GM21737 (cell line): ENCODE measurements at regions not wholly inside any gene's neighbourhood (a gene's known extent, or its start where the extent isn't known, plus 50 kb on each side); places are given as distances from the start of the nearest gene placed in this dataset.
"Not testable (repeated sequence)": the region's sequence is repeated elsewhere in the genome, so short reads cannot be mapped to it uniquely, and the experiment has no call there.

Source experiments
- ATAC-seq: cut with Tn5 transposase; IDR thresholded peaks from one replicate; pipeline ENCODE4 v1.9.1; 2021; ENCODE audit warnings: mild to moderate bottlenecking, moderate library complexity; ENCODE audit not compliant: unreplicated experiment

DNA sequence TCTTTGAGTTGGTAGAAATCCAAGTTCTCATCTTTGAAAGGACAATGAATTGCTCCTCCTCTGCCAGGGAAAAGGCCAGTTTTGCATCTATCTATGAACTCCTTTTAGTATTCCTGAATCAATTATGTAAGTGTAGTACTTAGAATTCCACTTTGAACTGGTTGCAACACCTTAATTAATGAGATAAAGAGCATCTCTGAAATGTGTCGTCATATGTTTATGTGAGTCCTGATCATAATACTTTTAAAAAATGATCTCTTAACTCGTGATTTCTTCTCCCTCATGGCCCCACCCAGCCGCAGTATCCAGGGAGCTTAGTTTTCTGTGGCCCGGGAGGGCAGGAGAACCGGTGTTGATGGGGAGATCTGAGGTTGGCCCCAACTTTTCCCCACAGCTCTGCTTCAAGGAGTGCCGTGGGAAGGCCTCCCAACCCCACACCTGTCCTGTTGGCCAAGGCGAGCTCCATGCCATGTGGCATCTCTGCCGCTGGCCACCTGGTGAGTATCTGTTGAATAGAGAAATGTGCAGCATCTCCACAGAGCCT, 203.5 kb downstream of the TMEM121 start:
- not testable (repeated sequence) for ATAC-seq

DNA sequence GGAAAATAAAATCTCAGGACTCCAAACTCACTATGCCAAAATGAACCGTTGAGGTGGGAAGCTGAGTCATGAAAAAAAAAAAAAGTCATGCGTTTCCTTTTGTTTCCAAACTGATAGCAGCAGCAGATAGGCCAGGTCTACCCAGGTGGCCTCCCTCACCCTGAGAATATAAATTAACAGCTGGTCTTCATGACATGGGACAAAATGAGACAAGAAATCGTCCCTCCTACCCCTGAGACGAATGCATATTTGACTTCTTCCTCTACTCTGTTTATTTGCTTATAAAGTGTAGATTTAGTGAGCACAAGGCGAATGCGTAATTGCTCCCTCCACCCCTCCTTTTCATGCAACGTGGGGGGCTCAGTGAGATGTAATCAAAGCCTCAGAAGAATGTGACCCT, 204.3 kb downstream of the TMEM121 start:
- ATAC-seq: not testable (repeated sequence)

DNA sequence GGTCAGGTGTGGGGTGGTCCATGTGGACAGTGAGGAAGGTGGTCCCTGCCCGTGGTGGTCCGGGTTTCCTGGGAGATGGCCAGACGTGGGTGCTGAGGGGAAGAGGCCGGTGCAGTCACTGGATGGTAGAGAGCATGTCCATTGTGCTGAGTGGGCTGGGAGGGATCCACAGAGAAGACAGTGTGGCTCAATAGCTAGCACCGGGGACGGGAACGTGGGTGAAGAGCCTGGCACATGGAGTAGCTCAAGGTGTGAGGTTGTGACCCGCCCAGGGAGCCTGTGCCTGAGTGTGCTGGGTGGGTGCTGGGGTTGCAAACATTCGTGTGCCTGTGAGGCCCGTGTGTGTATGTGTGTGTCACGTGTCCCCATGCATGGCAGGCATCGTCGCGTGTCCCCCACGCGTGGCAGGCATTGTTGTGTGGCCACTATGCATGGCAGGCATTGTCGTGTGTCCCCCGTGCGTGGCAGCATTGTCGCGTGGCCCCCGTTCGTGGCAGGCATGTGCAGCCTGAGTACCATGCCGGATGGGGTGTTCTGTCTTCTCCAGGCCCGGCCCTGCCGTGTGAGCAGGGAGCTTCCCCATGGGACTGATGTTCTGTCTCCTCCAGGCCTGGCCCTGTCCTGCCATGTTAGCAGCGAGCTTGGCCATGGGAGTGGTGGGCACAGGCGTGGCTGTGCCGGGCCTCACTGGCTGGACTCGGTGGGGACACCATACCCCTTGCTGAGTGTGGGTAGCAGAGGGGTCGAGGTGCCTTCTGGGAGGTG, 205.0 kb downstream of the TMEM121 start:
- not testable (repeated sequence) for ATAC-seq

- ATAC-seq: no peak
These were observed 207.0 kb downstream of the TMEM121 start for GRCh38 chr14:105733081-105734065.

GRCh38 chr14:105734241-105734640, 207.9 kb downstream of the TMEM121 start:
- not testable (repeated sequence) for ATAC-seq

- ATAC-seq: not testable (repeated sequence)
These were observed 209.9 kb downstream of the TMEM121 start for GRCh38 chr14:105736331-105736730.

DNA sequence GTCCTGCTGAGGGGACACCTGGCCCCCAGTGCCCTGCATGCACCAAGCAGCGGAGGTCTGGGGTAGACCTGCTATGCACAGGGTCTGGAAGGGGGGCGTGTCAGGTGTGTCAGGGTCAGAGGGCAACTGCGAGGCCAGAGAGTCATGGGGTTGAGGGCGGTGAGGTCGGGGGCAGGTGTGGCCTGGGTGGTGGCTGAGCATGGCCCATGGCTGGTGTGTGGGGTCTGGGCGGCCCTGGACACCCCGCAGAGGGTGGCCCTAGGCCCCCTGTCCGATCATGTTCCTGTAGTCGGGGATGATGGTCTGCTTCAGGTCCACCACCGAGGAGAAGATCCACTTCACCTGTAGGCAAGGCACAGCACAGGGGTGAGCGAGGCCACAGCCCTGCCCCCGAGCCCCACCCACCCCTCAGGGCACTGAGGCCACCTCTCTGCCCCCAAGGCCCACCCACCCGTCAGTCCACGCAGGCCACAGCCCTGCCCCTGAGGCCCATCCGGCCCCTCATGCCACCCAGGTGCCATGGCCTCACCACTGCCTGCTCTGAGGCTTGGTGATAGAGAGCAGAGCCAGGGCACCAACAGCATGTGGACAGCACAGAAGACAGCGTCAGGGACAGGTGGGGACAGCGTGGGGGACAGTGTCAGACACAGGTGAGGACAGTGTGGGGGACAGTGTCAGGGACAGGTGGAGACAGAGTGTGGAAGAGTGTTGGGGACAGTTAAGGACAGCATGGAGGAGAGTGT, 211.3 kb downstream of the TMEM121 start:
- ATAC-seq: no peak

GRCh38 chr14:105738638-105739037, 212.3 kb downstream of the TMEM121 start:
- no peak for ATAC-seq

DNA sequence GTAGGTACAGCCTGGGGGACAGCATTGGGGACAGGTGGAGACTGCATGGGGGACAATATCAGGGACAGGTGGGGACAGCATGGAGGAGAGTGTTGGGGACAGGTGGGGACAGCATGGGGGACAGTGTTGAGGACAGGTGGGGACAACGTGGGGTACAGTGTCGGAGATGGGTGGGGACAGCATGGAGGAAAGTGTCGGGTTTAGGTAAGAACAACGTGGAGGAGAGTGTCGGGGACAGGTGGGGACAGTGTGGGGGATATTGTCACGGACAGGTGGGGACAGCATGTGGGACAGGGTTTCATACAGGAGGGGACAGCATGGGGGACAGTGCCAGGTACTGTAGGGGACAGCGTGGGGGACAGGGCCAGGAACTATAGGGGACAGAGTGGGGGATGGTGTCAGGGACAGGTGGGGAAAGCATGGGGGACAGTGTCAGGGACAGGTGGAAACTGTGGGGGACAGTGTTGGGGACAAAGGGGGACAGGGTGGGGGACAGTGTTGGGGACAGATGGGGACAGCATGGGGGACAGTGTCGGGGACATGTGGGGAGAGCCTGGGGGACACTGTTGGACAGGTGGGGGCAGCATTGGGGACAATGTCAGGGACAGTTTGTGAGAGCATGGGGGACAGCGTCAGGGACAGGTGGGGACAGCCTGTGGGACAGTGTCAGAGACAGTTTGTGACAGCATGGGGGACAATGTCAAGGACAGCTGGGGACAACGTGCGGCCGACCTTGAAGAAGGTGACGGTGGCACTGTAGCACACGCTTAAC, 213.1 kb downstream of the TMEM121 start:
- no peak for ATAC-seq

DNA sequence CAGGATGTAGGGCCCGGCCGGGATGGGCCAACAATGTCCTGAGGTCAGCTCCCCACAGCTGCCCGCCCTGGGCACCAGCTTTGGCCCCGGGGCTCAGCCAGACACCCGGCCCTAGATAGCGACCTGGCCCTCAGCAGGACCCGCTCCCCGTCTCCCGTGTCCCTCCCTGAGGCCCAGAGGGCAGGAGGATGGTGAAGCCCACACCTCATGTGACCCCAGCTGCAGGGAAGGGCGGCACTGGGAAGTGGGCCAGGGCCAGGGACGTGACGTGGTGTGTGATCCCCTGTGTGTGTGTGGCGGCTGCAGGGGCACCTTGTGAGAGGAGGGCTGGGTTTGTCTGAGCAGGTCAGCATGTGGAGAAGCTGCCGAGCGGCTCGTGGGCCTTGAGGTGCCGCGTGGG, 213.9 kb downstream of the TMEM121 start:
- ATAC-seq: not testable (repeated sequence)

- not testable (repeated sequence) for ATAC-seq
These were observed 214.6 kb downstream of the TMEM121 start for GRCh38 chr14:105740961-105741360.

DNA sequence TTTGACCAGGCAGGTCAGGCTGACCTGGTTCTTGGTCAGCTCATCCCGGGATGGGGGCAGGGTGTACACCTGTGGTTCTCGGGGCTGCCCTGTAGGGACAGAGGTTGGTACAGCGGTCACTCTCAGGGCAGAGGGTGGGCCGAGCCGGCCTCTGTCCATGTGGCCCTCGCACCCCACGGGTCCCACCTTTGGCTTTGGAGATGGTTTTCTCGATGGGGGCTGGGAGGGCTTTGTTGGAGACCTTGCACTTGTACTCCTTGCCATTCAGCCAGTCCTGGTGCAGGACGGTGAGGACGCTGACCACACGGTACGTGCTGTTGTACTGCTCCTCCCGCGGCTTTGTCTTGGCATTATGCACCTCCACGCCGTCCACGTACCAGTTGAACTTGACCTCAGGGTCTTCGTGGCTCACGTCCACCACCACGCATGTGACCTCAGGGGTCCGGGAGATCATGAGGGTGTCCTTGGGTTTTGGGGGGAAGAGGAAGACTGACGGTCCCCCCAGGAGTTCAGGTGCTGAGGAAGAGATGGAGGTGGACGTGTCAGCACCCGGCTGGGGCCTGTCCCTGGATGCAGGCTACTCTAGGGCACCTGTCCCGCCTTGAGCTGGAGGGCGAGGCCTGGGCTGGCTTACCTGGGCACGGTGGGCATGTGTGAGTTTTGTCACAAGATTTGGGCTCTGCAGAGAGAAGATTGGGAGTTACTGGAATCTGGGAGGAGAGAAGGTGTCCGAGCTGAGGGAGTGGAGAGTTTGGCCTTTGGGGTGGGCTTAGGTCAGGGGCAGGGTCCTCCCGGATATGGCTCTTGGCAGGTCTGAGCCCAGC, 215.5 kb downstream of the TMEM121 start:
- not testable (repeated sequence) for ATAC-seq

- no peak for ATAC-seq
These were observed 216.1 kb downstream of the TMEM121 start for GRCh38 chr14:105742531-105742848.

GRCh38 chr14:105742904-105743701, 216.7 kb downstream of the TMEM121 start:
- ATAC-seq: not testable (repeated sequence)

DNA sequence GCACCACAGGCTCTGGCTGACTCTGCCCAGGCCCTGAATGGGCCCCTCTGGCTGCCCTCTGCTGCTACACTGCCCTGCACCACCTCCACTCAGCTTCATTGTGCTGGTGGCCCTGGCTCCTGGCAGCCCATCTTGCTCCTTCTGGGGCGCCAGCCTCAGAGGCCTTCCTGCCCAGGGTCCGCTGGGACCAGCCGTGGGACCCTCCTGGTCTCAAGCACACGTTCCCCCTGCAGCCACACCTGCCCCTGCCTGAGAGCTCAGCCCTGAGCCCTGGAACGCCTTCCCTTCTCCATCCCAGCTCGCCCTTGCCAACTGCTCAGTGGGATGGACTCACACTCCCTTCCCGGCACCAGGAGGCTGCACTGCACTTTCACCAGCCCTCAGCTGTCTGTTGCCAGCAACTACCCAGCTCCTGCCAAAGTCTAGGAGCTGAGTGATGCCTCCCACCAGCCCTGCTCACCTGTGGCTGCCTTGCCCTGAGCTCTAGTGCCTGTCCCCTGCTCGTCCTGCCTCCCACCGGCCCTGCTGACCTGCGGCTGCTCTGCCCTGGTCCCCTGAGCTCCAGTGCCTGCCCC, 217.9 kb downstream of the TMEM121 start:
- not testable (repeated sequence) for ATAC-seq

DNA sequence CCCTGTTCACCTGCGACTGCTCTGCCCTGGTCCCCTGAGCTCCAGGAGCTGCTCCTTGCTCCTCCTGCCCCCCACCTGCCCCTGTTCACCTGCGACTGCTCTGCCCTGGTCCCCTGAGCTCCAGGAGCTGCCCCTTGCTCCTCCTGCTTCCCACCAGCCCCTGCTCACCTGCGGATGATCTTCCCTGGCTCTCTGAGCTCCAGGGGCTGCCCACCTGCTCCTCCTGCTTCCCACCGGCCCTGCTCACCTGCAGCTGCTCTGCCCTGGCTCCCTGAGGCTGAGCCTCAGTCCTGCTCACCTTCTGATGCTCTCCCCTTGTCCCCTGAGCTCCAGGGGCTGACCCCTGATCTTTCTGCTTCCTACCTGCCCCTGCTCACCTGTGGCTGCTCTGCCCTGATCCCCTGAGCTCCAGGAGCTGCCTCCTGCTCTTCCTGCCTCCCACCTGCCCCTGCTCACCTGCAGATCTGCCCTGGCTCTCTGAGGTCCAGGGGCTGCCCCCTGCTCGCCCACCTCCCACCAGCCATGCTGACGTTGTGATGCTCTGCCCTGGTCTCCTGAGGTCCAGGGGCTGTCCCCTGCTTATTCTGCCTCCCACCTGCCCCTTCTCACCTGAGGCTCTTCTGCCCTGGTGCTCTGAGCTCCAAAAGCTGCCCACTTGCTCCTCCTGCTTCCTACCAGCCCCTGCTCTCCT, 219.2 kb downstream of the TMEM121 start:
- ATAC-seq: no peak

- no peak for ATAC-seq
These were observed 219.7 kb downstream of the TMEM121 start for GRCh38 chr14:105746124-105746514.
